ENCODE measurements at regions not wholly inside any gene's neighbourhood (a gene's known extent, or its start where the extent isn't known, plus 50 kb on each side); places are given as distances from the start of the nearest gene placed in this dataset.

DNA sequence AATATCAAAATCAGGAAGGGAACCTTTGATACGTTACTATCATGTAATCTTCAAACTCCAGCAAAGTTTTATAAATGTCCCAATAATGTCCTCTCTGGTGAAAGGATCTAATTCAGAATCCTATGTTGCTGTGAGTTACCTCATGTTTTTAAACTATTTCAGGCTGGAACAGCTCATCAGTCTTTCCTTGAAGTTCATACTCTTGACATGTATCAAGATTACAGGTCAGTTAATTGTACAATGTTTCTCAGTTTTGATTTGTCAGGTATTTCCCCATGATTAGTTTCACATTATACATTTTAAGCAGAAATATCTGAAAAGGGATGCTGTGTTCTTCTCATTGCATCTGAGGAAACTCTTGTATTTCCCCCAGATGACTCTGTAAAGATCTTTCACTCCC is 136.5 kb upstream of the HS3ST1 start:
- TF ChIP-seq POLR2A (IDR thresholded peaks at IDR 0.05) = no peak
- no peak for TF ChIP-seq POLR2AphosphoS5 (IDR thresholded peaks at IDR 0.05)
- TF ChIP-seq, protein P1, sequence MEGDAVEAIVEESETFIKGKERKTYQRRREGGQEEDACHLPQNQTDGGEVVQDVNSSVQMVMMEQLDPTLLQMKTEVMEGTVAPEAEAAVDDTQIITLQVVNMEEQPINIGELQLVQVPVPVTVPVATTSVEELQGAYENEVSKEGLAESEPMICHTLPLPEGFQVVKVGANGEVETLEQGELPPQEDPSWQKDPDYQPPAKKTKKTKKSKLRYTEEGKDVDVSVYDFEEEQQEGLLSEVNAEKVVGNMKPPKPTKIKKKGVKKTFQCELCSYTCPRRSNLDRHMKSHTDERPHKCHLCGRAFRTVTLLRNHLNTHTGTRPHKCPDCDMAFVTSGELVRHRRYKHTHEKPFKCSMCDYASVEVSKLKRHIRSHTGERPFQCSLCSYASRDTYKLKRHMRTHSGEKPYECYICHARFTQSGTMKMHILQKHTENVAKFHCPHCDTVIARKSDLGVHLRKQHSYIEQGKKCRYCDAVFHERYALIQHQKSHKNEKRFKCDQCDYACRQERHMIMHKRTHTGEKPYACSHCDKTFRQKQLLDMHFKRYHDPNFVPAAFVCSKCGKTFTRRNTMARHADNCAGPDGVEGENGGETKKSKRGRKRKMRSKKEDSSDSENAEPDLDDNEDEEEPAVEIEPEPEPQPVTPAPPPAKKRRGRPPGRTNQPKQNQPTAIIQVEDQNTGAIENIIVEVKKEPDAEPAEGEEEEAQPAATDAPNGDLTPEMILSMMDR (IDR thresholded peaks at IDR 0.05 in 8 of 11, conservative IDR thresholded peaks at IDR 0.05 in 3 of 11) = no peak

DNA sequence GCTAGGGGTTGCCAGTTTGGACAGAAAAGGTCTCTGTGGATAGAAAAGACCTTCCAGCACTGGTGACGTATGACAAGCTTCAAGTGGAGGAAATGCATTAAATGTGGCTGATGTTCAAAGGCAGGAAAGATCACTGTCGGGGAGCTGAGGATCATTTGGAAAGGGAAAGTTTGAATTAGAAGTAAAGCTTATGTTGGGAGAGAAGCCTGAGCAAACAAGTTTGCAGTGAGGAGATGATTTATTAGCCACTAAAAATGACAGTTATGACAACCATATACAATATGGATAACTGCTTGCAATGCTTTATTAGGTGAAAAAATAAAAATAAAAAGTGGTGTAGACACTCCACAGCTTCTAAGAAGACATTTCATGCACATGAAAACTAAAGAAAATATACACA is 135.3 kb upstream of the HS3ST1 start:
- no peak for DNase-seq
- intact Hi-C loops (cut with DNase I; ENCODE audit: low total_unique reads) = no loop called here
- H3K4me3 ChIP-seq = no peak overlapping the region
- H3K4me1 ChIP-seq = no peaks in the 10 kb centered on the region
- no peaks in the 10 kb centered on the region for H3K36me3 ChIP-seq
- no peaks in the 10 kb centered on the region for H3K27me3 ChIP-seq (replicated peaks in 1 of 7)
- peaks cover 0 to 4% (median 0%) of the 10 kb centered on the region in 8 donors for H3K9me3 ChIP-seq
- WGBS, 5 donors = 38 to 65% (median 51%) methylated on average over 2 of the region's 2 CpGs
- H3K27ac ChIP-seq = no peak overlapping the region
- TF ChIP-seq POLR2AphosphoS5 (IDR thresholded peaks at IDR 0.05) (no peak), POLR2A (IDR thresholded peaks at IDR 0.05) (no peak)
- TF ChIP-seq, protein P1 (IDR thresholded peaks at IDR 0.05 in 8 of 11, conservative IDR thresholded peaks at IDR 0.05 in 3 of 11) = no peak

More for the DNA sequence above, 136.5 kb upstream of the HS3ST1 start:
- Histone ChIP-seq H3K4me1 (no peaks in the 10 kb centered on the region), H3K27ac (no peak overlapping the region), H3K4me3 (no peak overlapping the region), H3K27me3 (replicated peaks in 1 of 7) (no peaks in the 10 kb centered on the region), H3K36me3 (no peaks in the 10 kb centered on the region), H3K9me3 (peaks cover 0 to 4% (median 0%) of the 10 kb centered on the region in 8 donors)
- WGBS, 5 donors = 75 to 88% (median 79%) methylated on average over 1 of the region's 1 CpG
- no peak for DNase-seq
- intact Hi-C loops (cut with DNase I; ENCODE audit: low total_unique reads) = no loop called here

DNA sequence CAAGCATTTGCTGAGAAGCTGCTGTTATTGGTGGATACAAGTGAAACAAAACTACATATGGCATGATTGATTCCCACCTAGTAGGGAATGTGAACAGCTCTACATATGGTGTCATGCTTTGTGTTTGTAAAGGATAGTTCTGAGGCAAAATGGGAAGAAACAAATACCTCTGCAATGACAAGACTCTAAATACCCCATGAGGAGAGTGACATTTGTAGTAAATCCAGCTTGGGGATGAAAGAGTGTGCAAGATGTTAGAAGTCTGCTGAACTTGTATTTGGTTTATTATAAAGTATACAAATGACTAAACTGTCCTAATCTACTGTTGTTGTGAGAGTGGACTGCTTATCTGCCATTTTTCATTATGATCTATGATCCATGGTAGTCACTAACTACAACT is 120.8 kb upstream of the HS3ST1 start:
- Histone ChIP-seq H3K27me3 (replicated peaks in 1 of 7) (no peaks in the 10 kb centered on the region), H3K9me3 (peaks cover 0 to 5% (median 0%) of the 10 kb centered on the region in 8 donors), H3K27ac (no peak overlapping the region), H3K4me1 (peaks cover 0 to 12% (median 8%) of the 10 kb centered on the region in 6 donors), H3K36me3 (no peaks in the 10 kb centered on the region), H3K4me3 (no peak overlapping the region)
- no peak for DNase-seq
- intact Hi-C loops (cut with DNase I; ENCODE audit: low total_unique reads) = no loop called here
- TF ChIP-seq, protein P1 (IDR thresholded peaks at IDR 0.05 in 8 of 11, conservative IDR thresholded peaks at IDR 0.05 in 3 of 11) = no peak
- no peak for TF ChIP-seq POLR2A (IDR thresholded peaks at IDR 0.05)
- TF ChIP-seq POLR2AphosphoS5 (IDR thresholded peaks at IDR 0.05) = no peak

DNA sequence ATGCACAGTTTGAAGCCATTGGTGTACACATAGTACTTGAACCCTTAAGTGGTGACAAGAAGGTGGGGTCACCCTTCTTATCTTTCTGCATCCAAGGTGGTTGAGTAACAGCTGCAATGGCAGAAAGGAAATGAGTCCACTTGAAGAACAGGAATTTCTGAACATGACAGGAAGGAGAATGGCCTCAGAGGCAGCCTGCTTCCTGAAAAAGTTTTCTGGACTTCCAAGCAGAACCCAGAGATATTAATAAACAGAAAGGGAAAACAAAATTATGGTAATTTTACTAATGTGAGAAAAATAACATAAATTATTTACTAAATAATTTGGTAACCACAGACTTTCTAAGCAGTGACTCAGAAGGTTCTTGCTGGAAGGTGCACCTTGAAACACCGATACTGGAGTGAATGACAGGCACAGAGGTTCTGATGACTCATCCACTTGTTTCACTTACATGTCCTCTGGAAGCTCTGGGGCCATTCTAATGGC is 119.9 kb upstream of the HS3ST1 start:
- Histone ChIP-seq H3K9me3 (peaks cover 0 to 5% (median 0%) of the 10 kb centered on the region in 8 donors), H3K36me3 (no peaks in the 10 kb centered on the region), H3K4me1 (peaks cover 0 to 16% (median 12%) of the 10 kb centered on the region in 6 donors), H3K4me3 (no peak overlapping the region), H3K27me3 (replicated peaks in 1 of 7) (no peaks in the 10 kb centered on the region), H3K27ac (no peak overlapping the region)
- no peak for DNase-seq
- WGBS, 5 donors = 24 to 38% (median 30%) methylated on average over 1 of the region's 1 CpG
- TF ChIP-seq POLR2A (IDR thresholded peaks at IDR 0.05) = no peak
- peak in 1 of 3 donors; percentile 61 for TF ChIP-seq POLR2AphosphoS5 (IDR thresholded peaks at IDR 0.05)
- intact Hi-C loops (cut with DNase I; ENCODE audit: low total_unique reads) = no loop called here
